ENCODE measurements at regions not wholly inside any gene's neighbourhood (a gene's known extent, or its start where the extent isn't known, plus 50 kb on each side); places are given as distances from the start of the nearest gene placed in this dataset.
"Not testable (repeated sequence)": the region's sequence is repeated elsewhere in the genome, so short reads cannot be mapped to it uniquely, and the experiment has no call there.

GRCh38 chr6:141218583-141218982 is 914.1 kb upstream of the GJE1 start:
- Histone ChIP-seq H3K4me1 (no peaks in the 10 kb centered on the region), H3K27me3 (no peaks in the 10 kb centered on the region), H3K4me3 (no peak overlapping the region), H3K9me3 (replicated peaks) (no peaks in the 10 kb centered on the region), H3K36me3 (no peaks in the 10 kb centered on the region), H3K27ac (no peak overlapping the region)
- no peak for DNase-seq

- no peaks in the 10 kb centered on the region for H3K9me3 ChIP-seq (replicated peaks)
- H3K27ac ChIP-seq = no peak overlapping the region
- no peaks in the 10 kb centered on the region for H3K27me3 ChIP-seq
- no peaks in the 10 kb centered on the region for H3K36me3 ChIP-seq
- DNase-seq = no peak
- H3K4me1 ChIP-seq = no peaks in the 10 kb centered on the region
- H3K4me3 ChIP-seq = no peak overlapping the region
Measured at GRCh38 chr6:141216726-141217125, 916.0 kb upstream of the GJE1 start.

DNA sequence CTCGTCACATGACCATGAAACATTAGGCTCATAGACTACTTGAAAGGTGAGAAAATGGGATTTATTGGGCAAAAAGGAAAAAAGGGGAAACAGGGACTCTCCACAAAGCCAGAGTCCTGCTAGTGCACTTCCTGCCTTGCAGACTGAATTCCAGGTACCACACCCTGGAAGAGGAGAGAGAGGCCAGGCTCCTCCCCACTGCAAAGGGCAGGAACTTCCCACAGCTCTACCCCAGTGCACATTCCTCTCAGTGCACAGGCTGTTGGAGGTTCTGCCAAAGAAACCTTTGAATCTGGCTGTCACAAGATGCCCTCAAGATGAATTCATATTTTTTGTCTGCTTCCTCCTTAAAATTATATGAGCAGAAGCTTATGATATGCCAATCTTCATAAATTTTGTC is 920.4 kb upstream of the GJE1 start:
- DNase-seq = no peak
- H3K4me1 ChIP-seq = peaks cover 5% of the 10 kb centered on the region; the same call in 1 of the 2 replicates
- no peaks in the 10 kb centered on the region for H3K36me3 ChIP-seq
- no peaks in the 10 kb centered on the region for H3K9me3 ChIP-seq (replicated peaks)
- no peaks in the 10 kb centered on the region for H3K27me3 ChIP-seq
- no peak overlapping the region for H3K4me3 ChIP-seq
- no peak overlapping the region for H3K27ac ChIP-seq

DNA sequence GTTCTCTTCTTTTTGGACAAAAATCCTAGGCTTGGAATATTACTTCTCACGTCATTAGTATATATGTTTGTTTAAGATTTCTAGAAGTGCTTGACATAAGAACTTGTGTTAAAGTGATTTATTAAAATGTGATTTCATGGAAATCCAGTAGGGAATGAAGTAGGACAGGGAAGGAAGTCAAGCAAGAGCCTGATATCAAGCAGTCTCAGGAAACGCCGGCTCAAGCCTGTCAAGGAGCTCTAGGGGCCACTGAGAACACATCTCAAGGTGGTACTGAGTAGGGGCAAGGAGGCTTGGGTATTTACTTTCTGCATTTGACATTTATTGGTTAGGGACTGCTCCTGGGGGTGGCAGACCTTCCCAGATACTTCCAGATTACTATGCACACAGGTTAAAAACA is 920.9 kb upstream of the GJE1 start:
- Histone ChIP-seq H3K4me1 (peaks cover 5% of the 10 kb centered on the region; the same call in 1 of the 2 replicates), H3K9me3 (replicated peaks) (no peaks in the 10 kb centered on the region), H3K36me3 (no peaks in the 10 kb centered on the region), H3K27me3 (no peaks in the 10 kb centered on the region), H3K27ac (no peak overlapping the region), H3K4me3 (no peak overlapping the region)
- DNase-seq = no peak

DNA sequence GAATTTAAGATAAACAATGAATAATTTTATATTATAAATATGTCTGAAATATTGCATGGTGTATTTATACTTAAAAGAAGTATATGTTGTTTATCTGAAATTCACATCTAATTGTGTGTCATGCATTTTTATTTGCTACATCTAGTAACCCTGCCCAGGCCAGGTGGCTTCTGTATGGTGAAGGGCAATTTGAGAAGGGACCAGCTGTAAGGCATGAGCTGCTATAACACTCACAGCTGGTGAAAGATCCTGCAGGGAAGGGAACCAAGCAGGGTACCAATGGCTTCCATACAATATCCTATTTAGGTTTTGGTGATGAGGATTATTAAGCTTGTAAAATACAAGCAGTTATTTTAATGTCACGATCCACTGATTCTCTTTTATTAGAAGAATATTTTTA is 921.8 kb upstream of the GJE1 start:
- H3K36me3 ChIP-seq = no peaks in the 10 kb centered on the region
- no peak overlapping the region for H3K4me3 ChIP-seq
- peaks cover 5% of the 10 kb centered on the region; the same call in 1 of the 2 replicates for H3K4me1 ChIP-seq
- no peak overlapping the region for H3K27ac ChIP-seq
- H3K9me3 ChIP-seq (replicated peaks) = no peaks in the 10 kb centered on the region
- peak; percentile 23 to 52 for DNase-seq
- no peaks in the 10 kb centered on the region for H3K27me3 ChIP-seq

GRCh38 chr6:141209890-141210289 is 922.8 kb upstream of the GJE1 start:
- DNase-seq = no peak
- no peak overlapping the region for H3K4me3 ChIP-seq
- H3K27me3 ChIP-seq = no peaks in the 10 kb centered on the region
- H3K9me3 ChIP-seq (replicated peaks) = no peaks in the 10 kb centered on the region
- H3K36me3 ChIP-seq = no peaks in the 10 kb centered on the region
- peaks cover 5% of the 10 kb centered on the region; the same call in 1 of the 2 replicates for H3K4me1 ChIP-seq
- H3K27ac ChIP-seq = no peak overlapping the region

DNA sequence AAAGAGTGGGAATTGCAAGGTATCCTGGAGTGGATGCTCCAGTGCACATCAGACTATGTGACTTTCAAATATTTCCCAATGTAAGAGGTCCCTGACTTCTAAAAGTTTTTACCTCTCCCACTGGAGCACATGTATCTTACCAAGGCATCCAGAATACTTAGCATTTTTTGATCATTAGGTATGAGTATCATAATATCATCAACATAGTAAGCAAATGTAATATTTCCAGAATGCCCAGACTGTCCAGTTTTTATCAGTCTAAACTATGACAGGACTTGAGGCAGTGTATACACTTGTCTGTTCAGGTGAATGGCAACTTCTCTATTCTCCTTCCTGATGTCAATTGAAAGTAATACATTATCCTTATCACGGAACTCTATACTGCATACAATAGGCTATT is 924.6 kb upstream of the GJE1 start:
- no peak overlapping the region for H3K4me3 ChIP-seq
- no peaks in the 10 kb centered on the region for H3K36me3 ChIP-seq
- peaks cover 5% of the 10 kb centered on the region; the same call in 1 of the 2 replicates for H3K4me1 ChIP-seq
- no peaks in the 10 kb centered on the region for H3K27me3 ChIP-seq
- no peak for DNase-seq
- no peaks in the 10 kb centered on the region for H3K9me3 ChIP-seq (replicated peaks)
- H3K27ac ChIP-seq = no peak overlapping the region

GRCh38 chr6:141203902-141204575 is 928.7 kb upstream of the GJE1 start:
- Histone ChIP-seq H3K27ac (no peak overlapping the region), H3K9me3 (replicated peaks) (no peaks in the 10 kb centered on the region), H3K4me1 (peaks cover 6% of the 10 kb centered on the region), H3K4me3 (no peak overlapping the region), H3K36me3 (no peaks in the 10 kb centered on the region), H3K27me3 (no peaks in the 10 kb centered on the region)
- DNase-seq = no peak

GRCh38 chr6:141202626-141203025 is 930.1 kb upstream of the GJE1 start:
- no peaks in the 10 kb centered on the region for H3K27me3 ChIP-seq
- H3K4me1 ChIP-seq = peaks cover 11% of the 10 kb centered on the region
- no peak for DNase-seq
- H3K27ac ChIP-seq = no peak overlapping the region
- H3K4me3 ChIP-seq = no peak overlapping the region
- no peaks in the 10 kb centered on the region for H3K9me3 ChIP-seq (replicated peaks)
- H3K36me3 ChIP-seq = no peaks in the 10 kb centered on the region

GRCh38 chr6:141199074-141199473 is 933.7 kb upstream of the GJE1 start:
- Histone ChIP-seq H3K4me3 (no peak overlapping the region), H3K4me1 (peaks cover 11% of the 10 kb centered on the region), H3K27me3 (no peaks in the 10 kb centered on the region), H3K36me3 (no peaks in the 10 kb centered on the region), H3K27ac (no peak overlapping the region), H3K9me3 (replicated peaks) (no peaks in the 10 kb centered on the region)
- DNase-seq = peak; percentile 33 to 77

- DNase-seq = no peak
- no peaks in the 10 kb centered on the region for H3K27me3 ChIP-seq
- no peak overlapping the region for H3K4me3 ChIP-seq
- H3K36me3 ChIP-seq = no peaks in the 10 kb centered on the region
- no peak overlapping the region for H3K27ac ChIP-seq
- H3K4me1 ChIP-seq = peaks cover 11% of the 10 kb centered on the region
- no peaks in the 10 kb centered on the region for H3K9me3 ChIP-seq (replicated peaks)
Measured at GRCh38 chr6:141195251-141195832, 937.4 kb upstream of the GJE1 start.

- H3K27me3 ChIP-seq = no peaks in the 10 kb centered on the region
- no peak overlapping the region for H3K4me3 ChIP-seq
- no peak for DNase-seq
- no peaks in the 10 kb centered on the region for H3K9me3 ChIP-seq (replicated peaks)
- no peaks in the 10 kb centered on the region for H3K36me3 ChIP-seq
- no peaks in the 10 kb centered on the region for H3K4me1 ChIP-seq
- no peak overlapping the region for H3K27ac ChIP-seq
Measured at GRCh38 chr6:141183368-141183767, 949.4 kb upstream of the GJE1 start.

- not testable (repeated sequence) for DNase-seq; H3K9me3 ChIP-seq (replicated peaks); H3K4me1 ChIP-seq; H3K4me3 ChIP-seq; H3K27me3 ChIP-seq; H3K36me3 ChIP-seq; H3K27ac ChIP-seq
Measured at GRCh38 chr6:141175458-141175857, 957.3 kb upstream of the GJE1 start.

- DNase-seq = no peak
- Histone ChIP-seq H3K4me3 (no peak overlapping the region), H3K4me1 (0 out of 2 replicates have a peak, but pooled peaks cover 2% of the 10 kb centered on the region), H3K27me3 (no peaks in the 10 kb centered on the region), H3K36me3 (no peaks in the 10 kb centered on the region), H3K9me3 (replicated peaks) (no peaks in the 10 kb centered on the region), H3K27ac (no peak overlapping the region)
Measured at GRCh38 chr6:141174932-141175331, 957.8 kb upstream of the GJE1 start.

DNA sequence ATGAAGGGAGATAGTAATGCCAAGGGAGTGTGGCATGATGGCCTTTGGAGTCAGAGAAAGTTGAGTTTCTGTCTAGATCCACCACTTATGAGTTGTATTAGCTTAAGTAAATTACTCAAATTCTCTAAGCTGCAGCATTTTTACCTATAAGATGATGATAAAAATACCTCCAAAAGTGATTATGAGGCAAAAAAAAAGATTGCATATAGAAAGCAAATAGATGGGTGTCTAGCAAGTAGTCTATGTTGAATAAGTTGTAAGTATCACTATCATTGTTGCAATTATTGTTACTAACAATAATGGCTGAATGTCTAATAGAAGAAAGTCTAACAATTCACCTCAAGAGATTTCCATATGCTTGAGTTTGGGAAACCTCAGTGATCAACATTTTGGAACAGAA is 959.2 kb upstream of the GJE1 start:
- Histone ChIP-seq H3K4me3 (no peak overlapping the region), H3K27ac (no peak overlapping the region), H3K4me1 (peaks cover 8% of the 10 kb centered on the region; the same call in 1 of the 2 replicates), H3K9me3 (replicated peaks) (no peaks in the 10 kb centered on the region), H3K27me3 (no peaks in the 10 kb centered on the region), H3K36me3 (no peaks in the 10 kb centered on the region)
- no peak for DNase-seq

DNA sequence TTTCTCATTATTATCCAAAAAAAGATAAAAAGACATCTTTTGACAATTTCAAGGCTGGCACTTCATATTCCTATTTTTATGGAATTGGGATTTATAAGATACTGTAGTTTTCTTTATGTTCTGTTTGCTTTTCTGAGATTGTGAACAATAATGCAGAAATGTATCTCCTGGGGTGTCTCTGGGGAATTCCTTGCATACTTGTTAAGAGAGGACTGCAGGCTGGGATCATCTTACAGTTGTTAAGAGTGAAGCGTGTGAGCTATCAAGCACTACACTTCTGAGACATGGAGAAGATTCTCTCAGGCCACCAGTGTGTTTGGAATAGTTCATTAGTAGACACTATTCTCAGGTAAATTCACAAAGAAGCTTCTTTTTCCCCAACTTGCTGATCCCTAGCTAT is 963.3 kb upstream of the GJE1 start:
- no peaks in the 10 kb centered on the region for H3K9me3 ChIP-seq (replicated peaks)
- DNase-seq = peak; percentile 35 to 67
- no peaks in the 10 kb centered on the region for H3K27me3 ChIP-seq

More for the DNA sequence above, 963.3 kb upstream of the GJE1 start:
- Histone ChIP-seq H3K36me3 (no peaks in the 10 kb centered on the region), H3K4me3 (no peak overlapping the region), H3K4me1 (peaks cover 8% of the 10 kb centered on the region; the same call in 1 of the 2 replicates), H3K27ac (no peak overlapping the region)

Measured in SJCRH30 (cell line).